HG03060 (cell line): ENCODE measurements at regions not wholly inside any gene's neighbourhood (a gene's known extent, or its start where the extent isn't known, plus 50 kb on each side); places are given as distances from the start of the nearest gene placed in this dataset.
"Not testable (repeated sequence)": the region's sequence is repeated elsewhere in the genome, so short reads cannot be mapped to it uniquely, and the experiment has no call there.

Experiments
- ATAC-seq: cut with Tn5 transposase; IDR thresholded peaks from one replicate; pipeline ENCODE4 v1.9.1; 2021; ENCODE audit warnings: low read depth, moderate number of reproducible peaks; ENCODE audit not compliant: unreplicated experiment

DNA sequence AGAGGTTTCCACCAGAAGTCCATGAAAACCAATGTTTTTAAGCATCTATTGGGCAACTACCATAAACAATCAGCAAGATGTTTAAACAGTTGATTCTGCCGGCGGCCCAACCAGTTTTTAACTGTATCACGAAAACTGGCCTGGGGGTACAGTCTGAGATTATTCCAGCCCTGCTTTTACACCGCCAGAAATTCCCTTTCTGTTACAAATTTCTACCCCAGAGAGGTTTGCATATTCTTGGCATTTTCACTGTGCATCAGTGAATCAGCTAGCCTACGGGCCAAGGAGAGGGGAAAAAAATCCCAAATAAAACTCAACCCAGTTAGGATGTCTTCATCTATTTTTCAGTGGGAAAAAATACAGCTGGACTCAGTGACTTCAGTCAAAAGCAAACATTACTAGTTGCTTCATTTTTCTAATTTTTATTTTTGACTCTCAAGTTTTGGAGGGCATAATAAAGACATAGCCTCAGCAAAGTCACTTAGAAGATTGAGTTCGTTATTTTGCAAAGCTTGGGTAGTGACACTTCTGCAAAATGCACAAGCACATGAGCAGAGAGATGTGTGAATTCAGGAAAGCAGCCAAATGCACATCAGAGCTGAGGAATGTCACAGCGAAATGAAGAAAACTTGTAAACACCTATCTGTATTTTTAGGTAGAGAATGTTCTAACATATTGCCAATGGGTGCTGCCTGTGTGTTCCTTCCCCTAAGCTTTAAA is 167.8 kb upstream of the GK2 start:
- ATAC-seq, result no peak

DNA sequence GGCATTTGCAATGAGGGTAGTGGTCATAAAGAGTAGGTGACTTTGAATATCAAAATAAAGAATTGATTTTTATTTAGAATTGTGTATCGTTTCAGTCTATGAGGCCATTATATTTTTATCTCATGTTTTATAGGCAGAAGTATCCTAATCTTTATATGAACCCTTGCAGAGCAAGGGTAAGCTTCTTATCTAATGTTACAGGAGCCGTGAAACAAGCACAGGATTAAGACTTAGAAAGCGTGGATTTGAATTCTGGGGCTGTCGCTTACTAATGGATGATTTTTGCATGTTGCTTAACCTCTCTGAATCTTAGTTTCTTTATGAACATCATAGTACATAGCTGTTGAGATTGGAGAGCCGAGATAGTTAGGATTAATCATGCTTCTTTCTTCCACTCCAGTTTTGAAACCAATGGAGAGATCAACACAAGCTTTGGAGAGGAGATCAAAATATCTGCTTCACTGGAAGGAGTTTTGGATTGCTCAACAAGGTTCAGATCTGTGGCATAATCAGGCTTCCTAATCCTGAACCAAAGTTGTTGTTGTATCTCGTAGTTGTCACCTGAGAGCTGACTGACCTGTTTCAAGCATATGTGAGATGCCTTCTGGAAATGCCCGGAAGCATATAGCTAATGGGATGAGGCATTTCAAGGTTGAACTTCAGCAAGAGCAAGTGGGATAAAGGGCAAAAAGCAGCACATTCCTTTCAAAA is 166.9 kb upstream of the GK2 start:
- no peak for ATAC-seq

GRCh38 chr4:79563219-79563618 is 155.2 kb upstream of the GK2 start:
- ATAC-seq, result no peak

DNA sequence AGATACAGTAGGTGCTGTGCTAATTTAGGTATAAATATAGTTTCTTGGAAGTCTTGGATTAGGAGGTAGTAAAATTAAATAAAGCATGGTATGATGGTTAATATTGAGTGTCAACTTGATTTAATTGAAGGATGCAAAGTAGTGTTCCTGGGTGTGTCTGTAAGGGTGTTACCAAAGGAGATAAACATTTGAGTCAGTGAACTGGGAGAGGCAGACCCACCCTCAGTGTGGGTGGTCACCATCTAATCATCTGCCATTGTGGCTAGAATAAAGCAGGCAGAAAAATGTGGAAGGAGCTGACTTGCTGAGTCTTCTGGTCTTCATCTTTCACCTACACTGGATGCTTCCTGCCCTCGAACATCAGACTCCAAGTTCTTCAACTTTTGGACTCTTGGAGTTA is 153.7 kb upstream of the GK2 start:
- no peak for ATAC-seq

GRCh38 chr4:79559398-79559797 is 151.4 kb upstream of the GK2 start:
- not testable (repeated sequence) for ATAC-seq

GRCh38 chr4:79552311-79552710 is 144.3 kb upstream of the GK2 start:
- no peak for ATAC-seq

DNA sequence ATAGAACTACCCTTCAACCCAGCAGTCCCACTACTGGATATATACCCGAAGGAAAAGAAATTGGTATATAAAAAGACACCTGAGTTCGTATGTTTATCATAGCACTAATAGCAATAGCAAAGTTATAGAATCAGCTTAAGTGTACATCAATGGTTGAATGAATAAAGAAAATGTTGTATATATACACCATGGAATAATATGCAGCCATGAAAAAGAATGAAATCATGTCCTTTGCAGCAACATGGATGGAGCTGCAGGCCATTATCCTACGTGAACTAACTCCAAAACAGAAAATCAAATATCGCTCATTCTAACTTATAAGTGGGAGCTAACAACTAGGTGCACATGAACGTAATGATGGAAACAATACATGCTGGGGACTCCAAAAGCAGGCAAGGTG is 143.5 kb upstream of the GK2 start:
- ATAC-seq, result no peak

GRCh38 chr4:79547851-79548250 is 139.8 kb upstream of the GK2 start:
- no peak for ATAC-seq

DNA sequence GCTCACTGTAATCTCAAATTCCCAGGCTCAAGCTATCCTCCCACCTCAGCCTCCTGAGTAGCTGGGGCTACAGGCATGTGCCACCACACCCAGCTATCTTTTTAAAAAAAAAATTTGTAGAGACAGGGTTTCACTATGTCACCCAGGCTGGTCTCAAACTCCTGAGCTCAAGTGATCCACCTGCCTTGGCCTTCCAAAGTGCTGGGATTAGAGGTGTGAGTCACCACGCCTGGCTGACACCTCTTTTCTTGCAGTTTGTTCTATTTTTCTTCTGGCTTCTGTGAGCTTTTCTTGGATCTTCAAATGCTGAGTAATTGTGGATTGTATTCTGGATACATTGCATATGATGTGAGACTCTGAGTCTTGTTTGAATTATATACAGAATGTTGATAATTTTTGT is 137.3 kb upstream of the GK2 start:
- not testable (repeated sequence) for ATAC-seq

GRCh38 chr4:79540143-79540542 is 132.1 kb upstream of the GK2 start:
- ATAC-seq, result no peak

- ATAC-seq, result no peak
These were observed 127.5 kb upstream of the GK2 start for GRCh38 chr4:79535516-79535915.

- no peak for ATAC-seq
These were observed 120.2 kb upstream of the GK2 start for GRCh38 chr4:79528241-79528706.

DNA sequence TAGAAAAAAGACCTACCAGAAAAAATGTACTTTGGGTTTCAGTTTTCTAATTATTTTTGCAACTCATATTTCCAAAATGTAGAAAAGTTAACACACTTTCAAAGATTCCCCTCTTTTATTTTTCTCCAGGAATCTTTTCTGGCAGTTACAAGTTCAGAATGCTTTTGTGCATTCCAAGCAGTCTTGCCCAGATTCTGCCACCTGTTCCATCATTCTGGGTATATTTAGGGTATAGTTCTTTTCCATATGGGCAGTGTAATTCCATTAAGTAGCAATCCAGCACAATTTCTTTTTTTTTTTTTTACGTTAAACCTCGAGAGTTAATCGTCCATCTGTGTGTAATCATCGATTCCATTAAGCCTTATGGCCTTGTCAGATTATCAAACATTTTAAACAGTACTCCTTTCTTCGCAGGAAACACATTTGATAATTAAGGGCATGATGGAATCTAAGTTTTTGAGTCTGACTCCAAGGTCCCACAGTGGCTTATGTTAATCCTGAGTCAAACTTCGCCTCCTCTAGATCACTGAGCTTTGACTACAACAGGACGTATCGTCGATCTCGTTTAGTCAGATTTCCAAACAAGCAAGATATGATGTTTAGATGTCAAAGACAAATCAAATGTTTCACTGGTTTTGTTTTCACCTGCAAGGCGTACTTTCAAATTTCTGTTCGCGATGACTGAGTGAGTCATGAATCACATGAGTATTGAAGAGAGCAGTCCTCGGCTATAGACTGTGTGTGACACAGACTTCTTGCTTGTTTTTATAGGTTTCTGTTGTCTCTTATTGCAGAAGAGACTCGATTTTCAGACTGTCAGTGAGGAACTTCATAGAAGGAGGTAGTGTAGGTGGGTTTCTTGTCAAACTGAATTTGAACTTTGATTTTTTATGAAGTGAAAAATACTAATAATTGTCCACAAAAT is 118.9 kb upstream of the GK2 start:
- no peak for ATAC-seq

DNA sequence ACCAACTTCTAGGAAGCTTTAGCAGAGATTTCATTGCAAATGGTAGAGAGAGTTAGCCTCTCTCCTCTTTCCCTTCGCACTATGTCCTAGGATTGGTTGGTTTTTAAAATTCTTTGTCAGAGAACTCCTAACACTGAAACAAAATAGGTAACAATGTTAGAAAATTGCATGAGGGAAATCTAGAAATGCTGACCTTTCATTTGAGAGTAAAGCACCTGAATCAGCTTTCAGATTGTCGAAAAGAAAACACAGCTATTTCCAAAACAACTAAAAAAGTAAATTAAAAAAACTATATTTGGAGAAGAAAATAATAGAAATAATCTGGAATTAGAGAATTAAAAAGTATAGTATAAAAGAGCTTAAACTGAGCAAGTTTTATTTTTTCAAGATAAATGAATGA is 108.1 kb upstream of the GK2 start:
- no peak for ATAC-seq

DNA sequence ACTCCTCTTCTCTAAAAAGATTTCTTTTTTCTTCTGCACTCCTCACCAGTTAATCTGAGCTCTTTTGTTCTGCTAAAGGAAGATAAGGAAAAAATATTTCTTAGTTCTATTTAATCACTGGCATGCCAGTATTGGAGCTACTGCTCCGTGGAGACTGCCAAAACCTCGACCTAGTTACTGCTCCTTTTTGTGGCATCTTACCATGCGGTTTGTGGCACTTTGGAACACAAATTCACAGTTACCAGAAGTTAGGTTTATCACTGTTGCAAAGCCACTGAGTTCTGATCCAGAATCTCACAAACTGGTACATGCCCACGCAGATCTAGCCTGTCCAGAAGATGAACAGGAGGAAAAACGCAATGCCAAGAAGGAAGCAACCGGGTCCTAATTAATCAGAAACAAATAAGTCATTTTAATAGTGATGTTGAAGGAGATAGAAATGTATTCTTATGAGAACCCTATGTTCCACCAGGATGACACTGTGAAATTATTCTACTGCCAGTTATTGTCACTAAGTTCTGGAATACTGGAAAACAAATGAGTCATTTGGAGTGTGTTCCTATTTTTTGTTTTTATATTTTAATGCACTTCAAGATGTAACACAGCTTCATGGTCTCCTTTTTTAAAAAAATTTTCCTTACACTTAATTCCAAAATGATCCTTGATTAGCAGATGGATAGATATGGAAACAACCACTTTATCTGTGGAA is 106.7 kb upstream of the GK2 start:
- ATAC-seq, result no peak

- ATAC-seq, result no peak
These were observed 105.5 kb upstream of the GK2 start for GRCh38 chr4:79513576-79513975.

- no peak for ATAC-seq
These were observed 104.3 kb upstream of the GK2 start for GRCh38 chr4:79512363-79512762.

- no peak for ATAC-seq
These were observed 94.1 kb upstream of the GK2 start for GRCh38 chr4:79502081-79502480.

- ATAC-seq, result no peak
These were observed 90.3 kb upstream of the GK2 start for GRCh38 chr4:79498282-79498681.

DNA sequence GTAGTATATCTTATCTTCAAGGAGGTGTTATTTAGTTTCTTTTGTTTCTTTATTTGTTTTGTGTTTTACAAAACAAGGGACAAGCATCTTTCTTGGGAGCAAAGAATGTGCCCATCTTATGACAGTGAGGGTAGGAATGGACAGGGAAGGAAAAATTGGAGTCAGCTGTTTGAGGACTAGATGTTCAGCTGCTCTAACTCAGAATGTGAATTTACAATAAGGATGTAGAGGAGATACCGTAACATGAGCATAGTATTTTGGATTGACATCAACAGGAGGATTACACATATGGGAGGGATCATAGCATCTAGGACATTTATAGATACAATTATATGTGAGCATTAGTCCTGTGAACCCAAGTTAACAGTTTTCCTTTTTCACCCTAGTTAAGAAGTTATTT is 89.0 kb upstream of the GK2 start:
- ATAC-seq, result no peak

GRCh38 chr4:79495447-79495846 is 87.4 kb upstream of the GK2 start:
- ATAC-seq, result no peak
